Epidermal melanocyte (primary cell): ENCODE measurements at regions not wholly inside any gene's neighbourhood (a gene's known extent, or its start where the extent isn't known, plus 50 kb on each side); places are given as distances from the start of the nearest gene placed in this dataset.
"Not testable (repeated sequence)": the region's sequence is repeated elsewhere in the genome, so short reads cannot be mapped to it uniquely, and the experiment has no call there.

Experiments
- DNase-seq: peaks from one replicate; pipeline ENCODE4 v3.0.0; 2011; ENCODE audit warnings: low spot score; ENCODE audit not compliant: insufficient read length

DNA sequence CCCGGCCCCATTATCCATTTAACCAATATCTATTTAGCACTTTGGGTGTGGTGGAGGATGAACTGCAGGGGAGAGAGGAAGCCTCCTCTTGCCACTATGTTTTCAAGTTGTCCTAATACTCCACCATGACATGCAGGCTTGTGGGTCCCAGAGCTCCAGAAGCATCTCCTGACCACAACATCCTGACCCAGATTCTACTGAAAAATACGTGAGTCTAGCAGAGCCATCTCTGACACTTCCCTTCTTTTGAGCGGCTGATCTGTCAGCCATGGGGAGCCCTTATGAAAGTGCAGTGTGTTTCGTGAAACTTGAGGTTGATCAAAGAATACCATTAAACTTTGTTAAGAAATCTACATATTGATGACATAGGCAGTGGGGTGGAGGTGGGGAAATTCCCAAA is 126.6 kb downstream of the UNC93B1 start:
- DNase-seq: not testable (repeated sequence)

DNA sequence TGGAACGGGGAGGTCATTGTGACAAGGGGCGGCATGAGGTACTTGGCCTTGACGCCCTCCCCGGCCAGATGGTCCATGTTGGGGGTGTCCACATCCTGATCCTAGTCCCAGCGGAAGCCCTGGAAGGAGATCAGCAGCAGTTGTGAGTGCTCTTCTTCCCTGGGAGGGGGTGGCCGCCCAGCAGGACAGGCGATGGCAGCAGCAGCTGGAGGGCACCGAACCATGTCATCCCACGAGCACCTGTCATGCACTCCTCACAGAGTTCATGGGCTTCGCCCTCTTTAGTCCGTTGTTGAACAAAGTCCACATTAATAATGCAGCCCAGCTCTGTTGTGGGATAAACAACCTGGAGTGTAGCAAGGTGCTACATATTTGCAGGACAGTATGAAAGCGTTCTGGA is 130.7 kb downstream of the UNC93B1 start:
- DNase-seq: not testable (repeated sequence)

DNA sequence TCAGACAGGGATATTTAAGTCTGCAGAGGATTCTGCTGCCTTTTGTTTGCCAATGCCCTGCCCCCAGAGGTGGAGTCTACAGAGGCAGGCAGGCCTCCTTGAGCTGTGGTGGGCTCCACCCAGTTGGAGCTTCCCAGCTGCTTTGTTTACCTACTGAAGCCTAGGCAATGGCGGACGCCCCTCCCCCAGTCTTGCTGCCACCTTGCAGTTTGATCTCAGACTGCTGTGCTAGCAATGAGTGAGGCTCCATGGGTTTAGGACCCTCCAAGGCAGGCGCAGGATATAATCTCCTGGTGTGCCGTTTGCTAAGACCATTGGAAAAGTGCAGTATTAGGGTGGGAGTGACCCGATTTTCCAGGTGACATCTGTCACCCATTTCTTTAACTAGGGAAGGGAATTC is 132.7 kb downstream of the UNC93B1 start:
- not testable (repeated sequence) for DNase-seq

DNA sequence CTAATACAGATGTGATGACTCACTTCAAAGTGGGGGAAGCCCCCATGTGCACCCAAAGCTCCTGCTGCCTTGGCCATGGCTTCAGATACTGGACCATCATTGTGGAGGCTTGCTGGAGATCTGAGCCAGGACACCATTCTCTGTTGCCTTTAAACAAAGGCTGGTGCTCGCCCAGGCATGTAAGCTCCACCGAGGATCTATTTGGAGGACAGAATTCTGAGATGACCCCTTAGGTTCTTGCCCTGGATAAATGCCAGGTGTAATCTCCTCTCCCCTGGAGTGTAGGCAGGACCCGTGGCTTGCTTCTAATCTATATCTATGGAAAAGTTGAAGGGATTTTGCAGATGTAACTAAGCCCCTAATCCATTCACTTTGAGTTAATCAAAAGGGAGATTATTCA is 141.0 kb downstream of the UNC93B1 start:
- DNase-seq: not testable (repeated sequence)

DNA sequence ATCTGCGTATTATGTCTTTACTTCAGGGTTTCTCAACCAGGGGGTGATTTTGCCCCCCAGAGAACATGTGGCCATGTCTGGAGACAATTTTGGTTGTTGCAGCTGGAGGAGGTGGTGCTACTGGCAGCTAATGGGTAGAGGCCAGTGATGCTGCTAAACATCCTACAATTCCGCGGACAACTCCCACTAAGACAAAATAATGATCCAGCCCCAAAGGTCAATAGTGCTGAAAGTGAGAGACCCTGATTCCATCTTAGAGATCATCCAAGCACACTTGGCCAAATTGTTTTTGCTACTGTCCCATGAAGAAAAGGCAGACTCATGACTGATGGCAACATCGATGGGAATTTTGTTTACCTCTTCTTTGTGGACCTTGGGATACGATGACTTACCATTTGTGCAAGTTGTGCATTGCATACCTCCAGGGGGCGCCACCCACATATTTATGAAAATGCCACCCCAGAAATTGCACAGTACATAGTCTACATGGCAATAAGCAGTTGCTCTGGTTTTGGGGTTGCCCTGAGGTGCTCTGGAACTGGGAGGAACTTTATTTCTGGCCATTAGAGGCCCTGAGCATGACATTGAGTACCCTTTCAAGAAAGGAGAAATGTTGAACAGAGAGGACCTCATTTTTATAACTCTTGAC is 144.3 kb downstream of the UNC93B1 start:
- not testable (repeated sequence) for DNase-seq

DNA sequence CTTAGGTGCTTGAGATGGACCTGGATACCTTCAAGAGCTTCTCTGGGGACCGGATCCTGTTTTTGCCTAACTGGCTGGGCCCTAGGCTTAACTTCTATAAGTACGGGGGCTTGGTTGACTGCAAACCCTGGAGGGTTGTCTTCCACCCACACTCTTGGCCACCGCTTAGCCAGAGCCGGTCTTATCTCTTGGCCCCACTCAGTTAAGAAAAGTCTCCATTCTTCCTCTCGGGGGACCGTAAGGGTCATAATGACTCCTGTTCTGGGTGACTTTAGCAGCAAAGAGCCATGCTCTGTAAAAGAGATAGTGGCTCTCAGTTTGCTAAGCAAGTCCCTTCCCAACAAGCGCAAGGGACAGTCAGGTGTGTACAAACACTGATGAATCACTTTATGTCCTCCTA is 153.2 kb downstream of the UNC93B1 start:
- DNase-seq: not testable (repeated sequence)

DNA sequence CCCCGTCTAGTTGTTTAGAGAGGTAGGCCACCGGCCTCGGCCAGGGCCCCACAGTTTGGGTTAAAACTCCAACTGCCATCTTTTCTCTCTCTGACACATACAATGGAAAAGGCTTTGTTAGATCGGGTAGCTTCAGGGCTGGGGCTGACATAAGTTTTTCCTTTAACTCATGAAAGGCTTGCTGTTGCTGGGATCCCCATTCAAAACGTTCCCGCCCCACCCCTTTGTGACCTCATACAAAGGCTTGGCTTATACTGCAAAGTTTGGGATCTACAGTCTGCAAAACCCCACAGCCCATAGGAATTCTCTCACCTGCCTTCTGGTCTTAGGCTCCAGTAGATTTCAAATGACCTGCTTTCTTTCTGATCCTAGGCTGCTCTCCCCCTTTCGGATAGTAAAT is 154.1 kb downstream of the UNC93B1 start:
- DNase-seq: not testable (repeated sequence)

DNA sequence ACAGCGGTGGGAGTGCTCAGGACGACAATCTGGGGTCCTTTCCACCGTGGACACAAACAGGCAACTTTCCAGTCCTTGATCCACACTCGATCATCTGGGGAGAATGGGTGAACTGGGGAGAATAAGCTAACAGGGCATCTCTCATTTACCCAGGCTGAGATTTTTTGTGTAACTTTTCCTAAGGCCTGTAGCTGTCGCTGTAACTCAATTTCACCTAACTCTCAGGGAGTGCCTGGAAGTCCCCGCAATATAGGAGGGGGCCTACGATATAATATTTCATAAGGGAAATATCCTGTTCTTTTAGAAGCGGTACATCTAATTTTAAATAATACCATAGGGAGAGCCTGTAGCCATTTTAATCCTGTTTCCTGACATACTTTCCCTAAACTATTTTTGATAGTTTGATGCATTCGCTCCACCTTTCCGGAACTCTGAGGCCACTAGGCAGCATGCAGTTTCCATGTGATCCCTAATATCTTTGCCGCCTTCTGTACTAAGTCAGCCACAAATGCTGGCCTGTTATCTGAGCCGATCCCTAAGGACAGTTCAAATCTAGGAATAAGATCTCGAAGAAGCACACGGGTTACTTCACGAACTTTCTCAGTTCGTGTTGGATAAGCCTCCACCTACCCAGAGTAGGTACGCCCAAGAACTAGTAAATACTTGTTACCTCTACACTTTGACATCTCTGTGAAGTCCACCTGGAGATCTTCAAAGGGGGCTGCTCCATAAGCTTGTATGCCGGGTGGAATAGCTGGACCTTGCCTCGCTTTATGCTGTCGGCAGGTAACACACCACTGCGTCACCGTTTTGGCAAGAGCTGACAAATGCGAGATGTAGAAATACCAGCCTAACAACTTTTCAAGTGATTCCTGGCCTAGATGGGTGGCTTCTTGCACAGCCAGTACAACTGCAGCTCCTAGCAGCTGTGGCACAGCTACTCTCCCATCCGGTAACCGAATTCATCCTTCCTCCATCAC is 155.7 kb downstream of the UNC93B1 start:
- not testable (repeated sequence) for DNase-seq

DNA sequence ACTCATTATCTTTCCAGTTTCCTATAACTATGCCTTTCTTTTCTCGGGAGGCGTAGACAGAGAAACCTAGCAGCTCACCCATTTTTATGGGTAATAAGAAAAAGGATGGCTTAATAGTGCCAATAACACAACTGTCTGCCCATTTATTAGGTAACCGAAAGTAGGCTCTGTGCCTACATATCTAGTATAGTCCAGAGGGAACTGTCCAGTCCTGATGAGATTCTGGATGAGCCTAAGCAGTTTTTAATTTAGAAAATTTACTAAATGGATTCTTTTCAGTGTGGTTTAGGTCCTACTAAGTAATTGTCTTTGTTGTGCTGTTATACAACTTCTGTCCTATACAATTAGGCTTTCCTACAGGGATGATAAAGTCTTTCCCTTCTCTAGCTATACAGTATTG is 157.6 kb downstream of the UNC93B1 start:
- not testable (repeated sequence) for DNase-seq

DNA sequence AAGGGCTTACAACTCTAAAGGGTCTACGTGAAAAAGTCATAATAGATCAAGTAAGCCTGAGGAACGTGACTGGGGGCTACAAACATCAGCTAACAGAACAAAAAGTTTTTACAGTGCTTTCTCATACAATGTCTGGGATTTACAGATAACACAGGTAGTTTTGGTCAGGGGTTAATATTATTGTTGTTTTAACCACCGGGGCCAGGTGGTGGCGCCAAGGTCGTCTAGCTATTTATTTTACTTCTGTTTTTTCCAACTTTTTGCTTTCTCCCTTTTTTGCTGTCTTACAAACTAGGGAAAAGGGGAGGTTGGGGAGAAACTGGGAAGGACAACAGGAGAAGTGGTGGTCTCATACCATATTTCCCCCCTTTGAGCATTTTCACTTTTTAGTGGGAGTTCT is 158.6 kb downstream of the UNC93B1 start:
- DNase-seq: not testable (repeated sequence)

DNA sequence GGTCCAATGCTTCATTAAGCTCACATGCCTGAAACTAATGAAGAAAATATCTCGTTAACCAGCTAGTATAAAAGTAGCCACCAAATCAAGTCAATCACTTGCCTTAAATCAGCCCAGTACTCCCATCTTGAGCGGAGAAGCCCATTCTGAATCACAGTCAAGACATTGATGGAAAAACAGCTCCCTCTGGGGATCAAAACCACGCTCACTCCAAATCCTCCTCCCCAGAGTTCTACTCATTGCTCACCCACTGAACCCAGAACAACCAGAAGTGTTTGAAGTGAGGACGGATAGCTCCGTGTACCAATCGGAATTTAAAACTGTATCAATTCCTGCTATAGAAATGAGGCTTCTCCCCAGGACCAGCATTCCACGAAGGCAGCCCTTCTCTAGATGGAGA is 163.3 kb downstream of the UNC93B1 start:
- DNase-seq: not testable (repeated sequence)

DNA sequence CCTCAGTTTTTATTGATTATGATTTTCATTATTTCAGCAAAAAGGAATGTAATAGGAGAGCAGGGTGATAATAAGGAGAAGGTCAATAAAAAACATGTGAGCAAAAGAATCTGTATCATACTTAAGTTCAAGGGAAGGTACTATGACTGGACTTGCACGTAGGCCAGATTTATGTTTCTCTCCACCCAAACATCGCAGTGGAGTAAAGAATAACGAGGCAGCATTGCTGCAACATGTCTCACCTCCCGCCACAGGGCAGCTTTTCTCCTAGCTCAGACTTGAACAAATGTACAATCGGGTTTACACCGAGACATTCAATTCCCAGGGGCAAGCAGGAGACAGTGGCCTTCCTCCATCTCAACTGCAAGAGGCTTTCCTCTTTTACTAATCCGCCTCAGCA is 155.7 kb upstream of the ALDH3B2 start:
- not testable (repeated sequence) for DNase-seq

DNA sequence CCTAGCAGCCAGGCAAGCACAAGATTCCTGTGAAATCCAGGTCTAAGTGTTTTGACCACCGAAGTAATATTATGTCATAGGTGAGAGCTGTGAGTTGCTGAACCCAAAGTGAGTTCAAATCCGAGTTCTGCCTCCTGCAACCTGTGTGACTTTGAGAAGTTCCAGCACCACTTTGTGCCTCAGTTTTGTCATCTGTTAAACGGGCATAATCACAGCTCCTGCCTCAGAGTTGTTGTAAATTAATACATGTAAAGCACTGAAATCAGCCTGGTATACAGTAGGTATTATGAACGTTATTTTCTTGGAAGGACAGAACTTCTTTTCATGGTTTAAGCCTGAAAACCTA is 152.5 kb upstream of the ALDH3B2 start:
- DNase-seq: not testable (repeated sequence)

DNA sequence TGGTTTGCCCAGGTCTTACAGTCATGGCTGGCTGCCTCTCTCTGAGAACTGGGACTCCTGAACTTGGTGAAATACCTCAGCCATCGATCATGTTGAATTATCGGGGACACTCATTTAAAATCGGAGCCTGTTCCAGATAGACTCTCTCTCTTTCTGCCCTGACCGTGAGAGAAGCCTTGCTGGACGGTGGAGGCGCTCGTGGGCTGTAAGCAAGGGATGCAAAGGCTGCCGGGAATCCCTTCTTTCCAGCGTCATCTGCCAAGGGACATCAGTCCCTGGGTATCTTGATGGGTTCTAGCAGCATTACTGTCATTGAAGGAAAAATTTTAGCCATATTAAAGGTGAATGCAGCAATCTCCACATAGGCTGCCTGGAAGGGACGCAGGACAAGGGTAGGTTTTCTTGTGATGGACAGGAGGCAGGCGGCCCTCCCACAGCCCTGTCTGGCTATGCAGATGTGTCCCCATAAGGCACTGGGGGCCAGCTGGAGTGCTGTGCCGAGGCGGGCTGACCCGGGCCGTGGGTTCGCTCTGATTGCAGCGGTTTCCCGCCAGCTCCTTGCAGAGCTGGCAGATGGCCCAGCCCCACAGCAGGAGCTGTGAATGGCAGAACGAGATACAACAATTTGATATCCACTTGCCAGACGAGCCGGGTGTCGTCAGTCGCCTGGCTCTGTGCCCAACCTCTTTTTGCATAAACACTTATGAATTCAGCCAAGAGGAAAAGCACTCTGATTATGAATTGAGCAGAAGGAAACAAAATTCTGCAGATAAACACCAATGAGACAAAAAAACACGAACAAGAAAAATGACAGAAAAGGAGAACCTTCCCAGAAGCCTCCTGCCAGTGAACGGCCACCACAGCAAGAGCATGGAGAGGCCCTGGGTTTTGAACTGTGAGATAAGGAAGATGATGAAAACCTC is 151.9 kb upstream of the ALDH3B2 start:
- not testable (repeated sequence) for DNase-seq

DNA sequence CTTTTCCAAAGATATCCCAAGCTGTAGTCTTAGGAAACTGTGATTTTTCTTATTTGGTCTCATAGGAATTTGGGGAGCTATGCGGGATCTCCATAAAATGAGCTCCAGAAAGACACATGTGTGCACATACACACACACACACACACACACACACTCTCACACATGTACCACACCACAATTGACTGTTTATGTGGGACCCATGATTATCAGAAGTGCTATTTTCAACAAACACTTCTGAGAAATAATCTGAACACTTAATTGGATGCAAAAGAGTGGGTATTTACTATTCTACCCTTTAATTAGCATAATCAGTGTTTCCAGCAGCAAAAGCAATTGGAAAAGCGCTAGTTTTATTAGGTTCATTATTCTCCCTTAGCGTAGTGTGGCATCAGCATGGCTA is 150.4 kb upstream of the ALDH3B2 start:
- DNase-seq: not testable (repeated sequence)

DNA sequence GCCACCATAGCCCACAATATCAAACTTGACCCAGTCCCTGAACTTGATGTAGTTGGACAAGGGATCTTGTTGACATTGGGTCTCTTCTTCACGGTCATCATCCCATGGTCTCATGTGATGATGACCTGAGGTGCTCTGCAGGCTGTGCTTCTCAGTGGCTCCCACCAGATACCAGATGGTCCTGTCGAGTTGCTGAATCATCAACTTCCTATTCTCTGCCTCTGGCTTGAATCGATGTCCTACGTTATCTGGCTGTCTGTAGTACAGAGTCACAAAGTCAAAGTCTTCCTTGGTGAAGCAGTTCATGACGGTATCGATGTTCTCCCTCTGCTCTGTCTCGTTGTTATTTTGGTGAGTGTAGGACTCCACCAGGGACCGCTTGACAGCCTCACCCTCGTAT is 145.7 kb upstream of the ALDH3B2 start:
- DNase-seq: no peak

DNA sequence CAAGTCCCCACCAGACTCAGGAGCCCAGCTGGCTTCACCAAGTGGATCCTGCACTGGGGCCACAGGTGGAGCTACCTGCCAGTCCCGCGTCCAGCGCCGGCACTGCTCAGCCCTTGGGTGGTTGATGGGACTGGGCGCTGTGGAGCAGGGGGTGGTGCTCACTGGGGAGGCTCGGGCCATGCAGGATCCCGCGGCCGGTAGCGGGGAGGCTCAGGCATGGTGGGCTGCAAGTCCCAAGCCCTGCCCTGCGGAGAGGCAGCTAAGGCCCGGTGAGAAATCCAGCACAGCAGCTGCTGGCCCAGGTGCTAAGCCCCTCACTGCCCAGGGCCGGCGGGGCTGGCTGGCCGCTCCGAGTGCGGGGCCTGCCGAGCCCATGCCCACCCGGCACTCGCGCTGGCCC is 143.1 kb upstream of the ALDH3B2 start:
- not testable (repeated sequence) for DNase-seq

DNA sequence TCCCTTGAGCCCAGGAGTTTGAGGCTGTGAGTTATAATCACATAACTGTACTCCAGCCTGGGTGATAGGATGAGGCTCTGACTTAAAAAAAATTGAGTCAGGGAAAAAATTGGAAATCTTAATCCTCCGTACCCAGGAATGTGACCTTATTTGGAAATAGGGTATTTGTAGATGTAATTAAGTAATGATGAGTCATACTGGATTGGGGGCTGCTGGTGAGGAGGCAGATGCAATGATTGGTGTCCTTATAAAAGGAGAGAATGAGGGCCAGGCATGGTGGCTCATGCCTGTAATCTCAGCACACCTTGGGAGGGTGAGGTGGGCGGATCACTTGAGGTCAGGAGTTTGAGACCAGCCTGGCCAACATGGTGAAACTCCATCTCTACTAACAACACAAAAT is 134.9 kb upstream of the ALDH3B2 start:
- DNase-seq: not testable (repeated sequence)

DNA sequence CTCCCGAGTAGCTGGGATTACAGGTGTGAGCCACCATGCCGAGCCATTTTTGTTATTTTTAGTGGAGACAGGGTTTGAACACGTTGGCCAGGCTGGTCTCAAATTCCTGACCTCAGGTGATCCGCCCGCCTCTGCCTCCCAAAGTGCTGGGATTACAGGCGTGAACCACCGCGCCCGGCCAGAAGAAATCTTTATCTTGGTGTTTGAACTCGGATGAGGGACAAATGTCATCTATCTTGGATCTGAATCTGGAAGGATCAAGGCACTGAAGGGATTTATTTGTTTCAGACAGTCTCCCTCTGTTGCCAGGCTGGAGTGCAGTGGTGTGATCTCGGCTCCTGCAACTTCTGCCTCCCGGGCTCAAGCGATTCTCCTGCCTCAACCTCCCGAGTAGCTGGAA is 133.5 kb upstream of the ALDH3B2 start:
- DNase-seq: not testable (repeated sequence)

DNA sequence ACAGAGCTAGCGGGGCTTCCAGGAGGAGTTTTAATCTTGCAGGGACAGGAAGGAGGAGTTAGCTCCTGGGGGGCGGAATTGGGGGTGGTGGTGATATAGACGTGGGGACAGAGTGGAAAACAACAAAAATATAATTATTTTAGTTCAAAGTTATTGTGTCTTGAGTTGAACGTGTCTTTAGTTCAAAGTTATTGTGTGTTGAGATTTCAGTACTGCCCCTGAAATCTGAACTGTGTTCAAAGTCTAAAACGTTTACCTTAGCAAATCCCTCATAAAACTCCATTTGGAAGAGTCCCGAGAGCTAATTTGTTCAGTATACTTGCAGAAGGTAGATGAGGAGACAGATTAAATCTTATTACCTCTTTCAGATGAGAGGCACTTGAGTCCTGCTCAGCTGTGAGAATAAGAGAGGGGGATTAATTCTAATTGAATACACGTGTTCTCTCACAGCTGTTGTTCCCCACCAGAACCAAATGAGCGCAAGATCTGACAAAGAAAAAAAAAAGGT is 132.4 kb upstream of the ALDH3B2 start:
- not testable (repeated sequence) for DNase-seq

DNA sequence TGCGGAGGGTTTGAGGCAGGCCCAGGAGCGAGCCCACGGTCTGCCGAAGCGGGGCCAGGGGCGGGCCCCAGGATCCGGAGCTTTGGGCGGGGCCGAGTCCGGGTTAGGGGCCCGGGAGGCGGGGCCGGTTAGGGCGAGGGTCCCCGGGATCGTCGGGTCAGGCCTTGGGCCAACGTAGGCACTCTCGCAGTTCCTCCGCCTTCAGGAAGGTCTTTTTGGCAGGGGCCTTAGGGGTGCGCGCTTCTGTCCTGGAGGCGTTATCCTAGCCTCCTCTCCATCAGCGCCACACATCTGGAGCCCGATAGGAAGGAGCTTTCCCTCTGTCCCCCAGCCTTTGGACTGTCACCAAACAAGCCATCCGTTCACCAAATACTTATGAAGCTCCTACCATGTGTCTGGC is 131.8 kb upstream of the ALDH3B2 start:
- not testable (repeated sequence) for DNase-seq
